ENCODE measurements at regions not wholly inside any gene's neighbourhood (a gene's known extent, or its start where the extent isn't known, plus 50 kb on each side); places are given as distances from the start of the nearest gene placed in this dataset.

DNA sequence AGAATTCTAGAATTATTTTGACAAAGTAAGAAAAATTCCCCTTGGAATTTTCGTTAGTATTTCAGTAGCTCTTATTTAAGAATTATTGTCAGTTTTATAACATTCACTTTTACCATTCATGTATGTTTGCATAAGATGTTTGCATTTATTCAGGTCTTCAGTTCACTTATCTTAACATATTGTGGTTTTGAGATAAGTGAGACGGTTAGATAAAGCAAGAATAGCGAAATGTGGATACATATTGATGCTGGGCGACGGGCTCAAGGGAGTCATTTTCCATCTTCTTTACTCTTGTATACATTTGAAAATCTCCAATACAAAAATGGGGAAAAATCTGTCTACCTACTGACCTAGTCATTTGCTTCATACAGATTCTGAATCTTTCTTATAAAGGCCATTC lies 156.7 kb upstream of the HDAC4 start:
- peaks cover 19% of the 10 kb centered on the region for H3K9me3 Mint-ChIP-seq
- DNase-seq, result no peak
- H3K36me3 Mint-ChIP-seq (ENCODE audit: low read depth), result no peaks in the 10 kb centered on the region
- no peak overlapping the region for H3K27ac Mint-ChIP-seq
- TF ChIP-seq, protein P1, sequence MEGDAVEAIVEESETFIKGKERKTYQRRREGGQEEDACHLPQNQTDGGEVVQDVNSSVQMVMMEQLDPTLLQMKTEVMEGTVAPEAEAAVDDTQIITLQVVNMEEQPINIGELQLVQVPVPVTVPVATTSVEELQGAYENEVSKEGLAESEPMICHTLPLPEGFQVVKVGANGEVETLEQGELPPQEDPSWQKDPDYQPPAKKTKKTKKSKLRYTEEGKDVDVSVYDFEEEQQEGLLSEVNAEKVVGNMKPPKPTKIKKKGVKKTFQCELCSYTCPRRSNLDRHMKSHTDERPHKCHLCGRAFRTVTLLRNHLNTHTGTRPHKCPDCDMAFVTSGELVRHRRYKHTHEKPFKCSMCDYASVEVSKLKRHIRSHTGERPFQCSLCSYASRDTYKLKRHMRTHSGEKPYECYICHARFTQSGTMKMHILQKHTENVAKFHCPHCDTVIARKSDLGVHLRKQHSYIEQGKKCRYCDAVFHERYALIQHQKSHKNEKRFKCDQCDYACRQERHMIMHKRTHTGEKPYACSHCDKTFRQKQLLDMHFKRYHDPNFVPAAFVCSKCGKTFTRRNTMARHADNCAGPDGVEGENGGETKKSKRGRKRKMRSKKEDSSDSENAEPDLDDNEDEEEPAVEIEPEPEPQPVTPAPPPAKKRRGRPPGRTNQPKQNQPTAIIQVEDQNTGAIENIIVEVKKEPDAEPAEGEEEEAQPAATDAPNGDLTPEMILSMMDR (IDR thresholded peaks at IDR 0.05), result no peak
- H3K4me1 Mint-ChIP-seq (ENCODE audit: low read depth), result no peaks in the 10 kb centered on the region
- H3K27me3 Mint-ChIP-seq (ENCODE audit: insufficient read depth), result peaks cover 4% of the 10 kb centered on the region
- H3K4me3 Mint-ChIP-seq, result no peak overlapping the region

DNA sequence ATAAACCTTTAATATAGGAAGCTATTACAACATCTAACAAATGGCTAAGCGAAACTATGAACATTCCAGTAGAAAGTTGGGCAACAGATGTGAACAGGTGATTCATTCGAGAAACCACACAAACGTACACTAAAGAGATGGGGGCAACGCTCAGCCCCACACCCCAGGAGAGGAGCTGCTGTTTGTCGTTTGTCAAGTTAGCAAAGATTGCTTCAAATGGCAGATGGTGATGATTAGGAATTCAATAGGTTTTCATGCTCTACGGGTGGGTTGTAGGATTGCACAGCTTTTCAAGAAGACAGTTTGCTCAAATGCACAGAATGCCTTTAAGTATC lies 154.7 kb upstream of the HDAC4 start:
- H3K36me3 Mint-ChIP-seq (ENCODE audit: low read depth), result no peaks in the 10 kb centered on the region
- no peak for DNase-seq
- TF ChIP-seq, protein P1 (IDR thresholded peaks at IDR 0.05), result no peak
- H3K4me3 Mint-ChIP-seq, result no peak overlapping the region
- peaks cover 4% of the 10 kb centered on the region for H3K27me3 Mint-ChIP-seq (ENCODE audit: insufficient read depth)
- H3K4me1 Mint-ChIP-seq (ENCODE audit: low read depth), result no peaks in the 10 kb centered on the region
- peaks cover 19% of the 10 kb centered on the region for H3K9me3 Mint-ChIP-seq
- H3K27ac Mint-ChIP-seq, result no peak overlapping the region

DNA sequence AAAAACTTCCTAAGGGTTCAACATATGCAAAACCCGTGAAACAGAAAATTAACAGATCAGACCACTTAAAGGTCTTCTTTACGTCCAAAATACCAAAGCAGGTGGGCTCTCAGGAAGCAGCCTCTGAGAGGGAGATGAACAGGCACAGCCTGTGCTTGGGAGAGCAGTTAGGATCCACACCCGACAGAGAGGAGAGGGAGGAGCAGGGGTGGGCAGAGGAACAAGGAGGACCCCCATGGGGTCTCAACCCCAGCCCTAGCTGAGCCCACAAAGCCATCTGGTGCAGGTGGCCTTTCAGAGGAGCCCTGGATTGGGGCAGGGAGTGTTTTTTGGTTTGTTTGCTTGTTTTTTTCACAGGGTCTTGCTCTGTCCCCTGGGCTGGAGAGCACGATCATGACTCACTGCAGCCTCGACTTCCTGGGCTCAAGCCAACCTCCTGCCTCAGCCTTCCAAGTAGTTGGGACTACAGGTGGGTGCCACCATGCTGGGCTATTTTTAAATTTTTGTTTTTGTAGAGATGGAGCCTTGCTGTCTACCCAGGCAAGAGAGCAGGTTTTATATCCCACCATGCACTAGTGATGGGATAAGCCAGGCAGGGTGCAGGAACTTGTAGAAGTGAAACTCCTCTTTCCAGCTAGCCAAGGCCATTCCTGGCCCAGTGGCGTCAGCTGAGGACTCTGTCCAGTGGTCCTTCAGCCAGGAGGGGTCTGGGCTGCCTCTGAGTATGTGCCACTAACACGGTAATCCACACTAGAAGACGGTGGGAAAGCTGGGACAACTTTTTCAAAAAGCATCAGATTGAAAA lies 154.1 kb upstream of the HDAC4 start:
- DNase-seq, result no peak
- Mint-ChIP-seq H3K27me3 (ENCODE audit: insufficient read depth) (peaks cover 3% of the 10 kb centered on the region), H3K4me3 (no peak overlapping the region), H3K4me1 (ENCODE audit: low read depth) (no peaks in the 10 kb centered on the region), H3K27ac (no peak overlapping the region), H3K36me3 (ENCODE audit: low read depth) (no peaks in the 10 kb centered on the region), H3K9me3 (peaks cover 19% of the 10 kb centered on the region)
- TF ChIP-seq, protein P1 (IDR thresholded peaks at IDR 0.05), result no peak

DNA sequence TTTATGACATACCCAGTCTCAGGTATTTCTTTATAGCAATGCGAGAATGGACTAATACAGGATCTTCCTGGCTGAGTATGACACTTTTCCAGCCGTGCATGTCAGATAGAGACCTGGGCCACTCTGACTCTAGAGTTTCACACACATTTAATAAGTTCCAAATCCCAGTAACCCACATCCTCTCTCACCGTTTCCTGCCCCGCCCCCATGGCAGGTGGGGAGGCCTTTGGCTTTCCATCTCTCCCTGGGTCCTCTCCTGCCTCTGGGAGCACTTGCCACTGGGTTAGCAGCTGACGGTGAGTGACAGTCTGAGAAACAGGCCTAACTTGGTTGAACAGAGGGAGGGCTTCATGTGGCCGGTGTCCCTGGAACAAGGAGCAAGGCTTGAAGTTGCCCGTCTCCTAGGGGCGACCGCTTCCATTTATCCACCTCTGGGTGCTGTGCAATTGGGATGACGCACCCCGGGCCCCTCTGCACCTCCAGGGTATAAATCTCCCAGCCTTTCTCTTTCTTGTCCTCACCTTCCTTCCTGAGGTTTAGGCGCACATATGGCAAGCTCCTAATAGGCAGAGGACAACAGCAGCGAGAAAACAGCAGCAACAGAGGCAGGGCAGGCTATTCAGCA lies 152.7 kb upstream of the HDAC4 start:
- no peak for DNase-seq
- Mint-ChIP-seq H3K9me3 (peaks cover 22% of the 10 kb centered on the region), H3K27ac (no peak overlapping the region), H3K4me3 (no peak overlapping the region), H3K27me3 (ENCODE audit: insufficient read depth) (peaks cover 2% of the 10 kb centered on the region), H3K36me3 (ENCODE audit: low read depth) (no peaks in the 10 kb centered on the region), H3K4me1 (ENCODE audit: low read depth) (no peaks in the 10 kb centered on the region)
- TF ChIP-seq, protein P1 (IDR thresholded peaks at IDR 0.05), result no peak

DNA sequence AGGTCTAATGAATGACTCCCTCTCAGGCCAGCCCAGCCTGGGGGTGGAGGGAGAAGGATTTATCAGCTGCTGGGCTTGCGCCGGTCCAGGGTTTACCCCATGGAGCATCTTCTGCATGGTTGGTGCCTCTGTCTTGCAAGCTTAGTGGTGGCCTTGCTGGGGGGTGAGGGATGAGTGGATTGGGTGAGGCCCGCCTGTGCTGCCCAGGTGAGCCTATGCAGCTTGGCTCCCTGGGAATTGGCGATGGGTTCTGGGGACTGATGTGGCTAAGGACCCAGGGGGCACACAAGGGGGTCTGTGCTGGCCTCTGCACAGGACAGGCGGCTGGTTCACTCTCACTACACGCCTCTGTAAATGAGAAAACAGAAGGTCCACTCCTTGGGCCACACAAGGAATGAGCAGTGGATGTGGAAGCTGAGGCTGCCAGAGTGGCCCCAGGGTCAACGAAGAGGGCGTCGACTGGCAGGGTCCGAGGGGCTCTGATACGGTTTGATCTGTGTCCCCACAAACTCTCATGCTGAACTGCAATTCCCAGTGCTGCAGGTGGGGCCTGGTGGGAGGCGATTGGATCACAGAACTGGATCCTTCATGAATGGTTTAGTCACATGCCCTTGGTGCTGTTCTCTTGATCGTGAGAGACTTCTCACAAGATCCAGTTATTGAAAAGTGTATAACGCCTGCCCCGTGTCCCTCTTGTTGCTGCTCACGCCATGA lies 151.6 kb upstream of the HDAC4 start:
- no peaks in the 10 kb centered on the region for H3K36me3 Mint-ChIP-seq (ENCODE audit: low read depth)
- no peak overlapping the region for H3K27ac Mint-ChIP-seq
- TF ChIP-seq, protein P1 (IDR thresholded peaks at IDR 0.05), result no peak
- no peak for DNase-seq
- peaks cover 22% of the 10 kb centered on the region for H3K9me3 Mint-ChIP-seq
- H3K4me3 Mint-ChIP-seq, result no peak overlapping the region
- H3K4me1 Mint-ChIP-seq (ENCODE audit: low read depth), result no peaks in the 10 kb centered on the region
- peaks cover 2% of the 10 kb centered on the region for H3K27me3 Mint-ChIP-seq (ENCODE audit: insufficient read depth)

Data from HFFc6 (cell line).